NCI-H446 (cell line): ENCODE measurements at regions not wholly inside any gene's neighbourhood (a gene's known extent, or its start where the extent isn't known, plus 50 kb on each side); places are given as distances from the start of the nearest gene placed in this dataset.

Experiments used
- DNase-seq, 2 experiments: peaks; one replicate each; lab custom pipeline; 2025; lab: John Stamatoyannopoulos, UW

GRCh38 chr11:29959488-29959887, 57.3 kb downstream of the KCNA4 start:
- no peak for DNase-seq

GRCh38 chr11:29957431-29957830, 59.4 kb downstream of the KCNA4 start:
- no peak for DNase-seq

GRCh38 chr11:29956076-29956556, 60.7 kb downstream of the KCNA4 start:
- no peak for DNase-seq

- no peak for DNase-seq
These were observed 73.5 kb downstream of the KCNA4 start for GRCh38 chr11:29943347-29943746.

DNA sequence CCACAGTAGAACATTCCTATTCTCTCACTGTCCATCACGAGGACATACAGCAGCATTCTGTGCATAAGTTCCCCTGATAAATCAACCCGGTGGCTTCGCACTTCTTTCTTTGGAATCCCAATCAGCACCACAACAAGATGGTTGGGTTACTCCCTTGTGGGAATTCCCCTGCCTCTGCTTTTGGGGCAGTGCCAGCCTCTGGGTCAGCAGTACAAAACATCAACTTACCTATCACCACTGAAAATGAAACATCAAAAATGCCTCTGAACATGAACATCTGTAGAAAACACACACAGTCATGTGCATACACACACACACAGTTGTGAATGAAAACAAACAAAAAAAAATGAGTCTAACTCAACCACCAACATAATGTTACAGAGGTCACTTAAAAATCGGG, 79.3 kb downstream of the KCNA4 start:
- DNase-seq: no peak

DNA sequence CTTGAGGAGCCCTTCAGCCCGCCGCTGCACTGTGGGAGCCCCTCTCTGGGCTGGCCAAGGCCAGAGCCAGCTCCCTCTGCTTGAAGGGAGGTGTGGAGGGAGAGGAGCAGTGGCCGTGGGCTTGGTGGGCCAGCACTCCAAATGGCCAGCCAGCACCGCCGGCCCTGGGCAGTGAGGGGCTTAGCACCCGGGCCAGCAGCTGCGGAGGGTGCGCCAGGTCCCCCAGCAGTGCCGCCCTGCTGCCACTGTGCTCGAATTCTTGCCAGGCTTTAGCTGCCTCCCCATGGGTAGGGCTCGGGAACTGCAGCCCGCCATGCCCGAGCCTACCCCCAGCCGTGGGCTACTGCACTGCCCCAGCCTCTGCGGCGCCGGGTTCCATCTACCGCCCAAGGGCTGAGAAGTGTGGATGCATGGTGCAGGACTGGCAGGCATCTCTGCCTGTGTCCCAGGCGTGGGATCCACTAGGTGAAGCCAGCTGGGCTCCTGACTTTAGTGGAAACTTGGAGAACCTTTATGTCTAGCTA, 82.7 kb downstream of the KCNA4 start:
- DNase-seq: no peak

- no peak for DNase-seq
These were observed 100.8 kb downstream of the KCNA4 start for GRCh38 chr11:29916040-29916439.

DNA sequence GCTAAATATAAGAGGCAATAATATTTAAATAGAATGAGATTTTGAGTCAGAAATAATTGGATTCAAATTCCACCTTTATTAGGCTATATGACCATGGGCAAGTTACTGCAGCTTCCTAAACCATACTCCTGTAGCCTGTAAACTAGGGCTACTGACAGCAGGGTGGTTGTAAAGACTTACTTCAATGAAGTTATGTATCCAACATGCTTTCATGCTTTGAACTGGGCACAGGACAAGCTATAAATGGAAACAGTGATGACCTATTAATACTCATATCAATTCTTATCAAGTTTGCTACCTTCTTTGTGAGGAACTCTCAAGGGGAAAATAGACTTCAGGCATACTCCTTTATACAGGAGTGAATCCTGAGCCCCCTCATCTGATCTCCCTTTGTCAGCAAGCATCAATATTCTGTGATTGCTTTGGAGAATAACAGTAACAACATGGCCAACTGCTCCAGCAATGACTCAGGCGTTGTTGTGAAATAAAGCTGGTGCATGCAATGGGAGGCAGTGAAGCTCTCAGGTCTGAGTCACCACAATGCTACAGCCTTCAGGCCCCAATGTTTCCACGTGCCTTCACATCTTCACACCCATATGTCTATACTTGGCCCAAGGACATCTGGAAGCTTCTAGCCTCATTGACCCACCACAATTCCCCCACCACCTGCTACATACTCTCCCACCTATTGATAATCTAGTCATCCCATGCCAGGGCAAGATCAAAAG, 102.5 kb downstream of the KCNA4 start:
- DNase-seq: no peak

- DNase-seq: no peak
These were observed 103.5 kb downstream of the KCNA4 start for GRCh38 chr11:29913352-29913751.

- DNase-seq: no peak
These were observed 116.4 kb downstream of the KCNA4 start for GRCh38 chr11:29900382-29900781.

DNA sequence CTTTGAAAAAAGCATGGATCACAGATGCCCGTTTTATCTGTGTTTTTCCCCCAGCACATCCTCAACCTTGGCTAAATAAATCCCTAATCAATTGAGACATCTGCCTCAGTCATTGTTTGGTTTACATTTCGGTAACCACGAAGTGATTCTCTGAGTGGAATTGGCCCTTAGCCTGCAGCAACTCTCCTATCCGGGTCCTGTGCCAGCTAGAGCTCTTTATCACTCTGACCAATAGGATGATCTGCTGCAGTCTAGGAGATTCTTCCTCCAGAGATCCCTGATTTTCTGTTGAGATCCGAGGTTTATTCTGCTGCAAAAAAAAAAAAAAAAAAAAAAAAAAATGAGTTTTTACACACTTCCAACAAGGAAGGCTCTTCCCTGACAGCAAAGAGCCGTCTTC, 137.3 kb downstream of the KCNA4 start:
- no peak for DNase-seq

DNA sequence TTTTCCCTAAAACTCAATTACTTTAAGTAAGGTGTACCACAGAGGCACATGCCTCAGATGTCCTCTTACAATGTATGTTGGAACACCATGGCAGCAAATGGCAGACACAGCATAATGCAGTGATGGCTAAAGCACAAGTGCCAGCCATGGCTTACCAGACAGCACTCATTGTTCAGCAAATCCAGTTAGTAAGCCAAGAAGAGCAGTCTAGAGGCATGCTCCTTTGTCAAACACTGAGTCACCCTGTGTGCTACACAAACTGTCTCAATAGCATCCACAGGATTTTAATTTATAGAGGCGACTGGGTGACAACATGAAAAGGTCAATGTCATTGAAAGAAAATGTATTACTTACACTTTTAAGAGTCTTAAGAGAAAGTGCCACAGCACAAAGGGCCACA, 140.6 kb downstream of the KCNA4 start:
- DNase-seq: no peak

- no peak for DNase-seq
These were observed 169.6 kb downstream of the KCNA4 start for GRCh38 chr11:29847219-29847618.

- DNase-seq: no peak
These were observed 172.0 kb downstream of the KCNA4 start for GRCh38 chr11:29844701-29845379.

- DNase-seq: no peak
These were observed 172.8 kb downstream of the KCNA4 start for GRCh38 chr11:29844031-29844430.

GRCh38 chr11:29842061-29842460, 174.8 kb downstream of the KCNA4 start:
- DNase-seq: no peak

- no peak for DNase-seq
These were observed 190.0 kb downstream of the KCNA4 start for GRCh38 chr11:29826878-29827277.

- no peak for DNase-seq
These were observed 200.5 kb downstream of the KCNA4 start for GRCh38 chr11:29816359-29816758.

DNA sequence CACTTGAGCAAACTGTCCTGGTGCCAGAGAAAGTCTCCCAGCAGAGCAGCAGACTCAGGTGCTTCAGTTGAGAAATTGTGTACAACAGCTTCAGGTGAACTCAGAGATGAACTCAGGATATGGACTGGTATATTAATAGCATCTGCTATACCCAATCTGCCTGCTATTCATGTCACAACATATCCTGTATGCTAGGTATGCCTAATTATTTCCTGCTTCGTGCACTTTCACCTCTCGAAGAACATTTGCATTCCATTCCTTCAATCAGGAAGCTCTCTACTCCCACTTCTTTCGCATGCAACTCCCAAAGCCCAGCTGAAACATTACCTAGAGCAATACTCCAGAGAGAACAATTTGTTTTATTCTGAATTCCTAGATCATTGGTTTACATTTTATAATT, 207.7 kb downstream of the KCNA4 start:
- no peak for DNase-seq

- no peak for DNase-seq
These were observed 214.3 kb downstream of the KCNA4 start for GRCh38 chr11:29802522-29802921.

- DNase-seq: no peak
These were observed 215.3 kb downstream of the KCNA4 start for GRCh38 chr11:29801561-29801960.

DNA sequence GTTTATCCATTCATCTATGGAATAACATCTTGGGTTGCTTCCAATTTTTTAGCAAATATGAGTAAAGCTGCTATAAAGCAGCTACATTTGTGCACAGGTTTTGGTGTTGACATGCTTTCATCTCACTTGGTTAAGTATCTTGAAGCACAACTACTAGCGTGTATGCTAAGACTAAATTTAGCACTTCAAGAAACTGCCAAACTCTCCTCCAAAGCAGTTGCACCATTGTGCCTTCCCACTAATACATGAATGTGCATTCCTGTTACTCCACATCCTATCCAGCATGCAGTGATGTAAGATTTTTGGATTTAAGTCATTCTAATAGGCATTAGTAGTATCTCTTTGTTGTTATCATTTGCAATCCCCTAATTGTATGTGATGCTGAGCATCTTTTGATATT, 230.7 kb downstream of the KCNA4 start:
- no peak for DNase-seq

DNA sequence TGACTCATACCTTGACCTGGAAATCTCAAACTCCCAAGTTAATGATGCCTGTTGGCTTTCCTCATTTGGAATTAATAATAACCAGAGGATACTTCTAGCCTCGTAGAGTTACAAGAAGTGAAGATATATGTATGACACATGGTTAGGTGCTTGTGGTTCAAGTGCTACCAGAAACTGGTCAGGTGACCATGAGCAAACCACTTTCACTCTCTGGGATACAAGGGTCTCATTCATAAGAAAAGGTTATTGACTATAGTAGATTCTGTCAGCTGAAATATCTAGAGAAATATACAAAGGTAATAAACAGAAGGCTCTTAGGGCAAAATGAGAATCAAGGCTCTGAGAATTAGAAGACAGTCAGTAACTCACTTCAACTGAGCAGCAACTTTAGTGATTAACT, 233.3 kb downstream of the KCNA4 start:
- DNase-seq: no peak
